Right lobe of liver (tissue), 4 donors: ENCODE measurements at regions not wholly inside any gene's neighbourhood (a gene's known extent, or its start where the extent isn't known, plus 50 kb on each side); places are given as distances from the start of the nearest gene placed in this dataset.
"Not testable (repeated sequence)": the region's sequence is repeated elsewhere in the genome, so short reads cannot be mapped to it uniquely, and the experiment has no call there.

Source experiments
- POLR2A ChIP-seq: fragments of 450-650 bp; IDR thresholded peaks from one replicate; pipeline ENCODE4 v1.6.1; 2017; ENCODE audit warnings: antibody characterized with exemption, mild to moderate bottlenecking
- TF ChIP-seq, protein P1 (sequence below), 4 donors: fragments of 200-600 bp in 3 of 4; fragments of 450-650 bp in 1 of 4; IDR thresholded peaks; one replicate each; pipeline versions ENCODE4 v1.5.1 to v1.8.0; 2016 to 2022; ENCODE audit warnings: antibody characterized with exemption in 4 of 4, mild to moderate bottlenecking in 2 of 4
- donor health status: DM: no; HTN: no; CAD: no.
- donor health status: DM: no; HTN: no; CAD: no.
- donor health status: DM: no; HTN: yes; CAD: no.

DNA sequence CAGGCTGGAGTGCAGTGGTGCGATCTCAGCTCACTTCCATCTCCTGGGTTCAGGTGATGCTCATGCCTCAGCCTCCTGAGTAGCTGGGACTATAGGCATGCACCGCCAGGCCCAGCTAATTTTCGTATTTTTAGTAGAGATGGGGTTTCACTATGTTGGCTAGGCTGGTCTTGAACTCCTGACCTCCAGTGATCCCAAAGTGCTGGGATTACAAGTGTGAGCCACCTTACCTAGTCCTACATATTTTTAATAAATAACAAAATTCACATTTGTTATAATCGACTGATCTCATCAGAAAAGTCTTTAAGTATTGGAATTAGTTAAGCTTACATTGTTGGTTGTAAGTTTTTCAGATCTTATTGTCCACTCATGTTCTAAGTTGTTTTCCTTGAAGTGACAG lies 83.4 kb upstream of the TPTE start:
- TF ChIP-seq, protein P1, sequence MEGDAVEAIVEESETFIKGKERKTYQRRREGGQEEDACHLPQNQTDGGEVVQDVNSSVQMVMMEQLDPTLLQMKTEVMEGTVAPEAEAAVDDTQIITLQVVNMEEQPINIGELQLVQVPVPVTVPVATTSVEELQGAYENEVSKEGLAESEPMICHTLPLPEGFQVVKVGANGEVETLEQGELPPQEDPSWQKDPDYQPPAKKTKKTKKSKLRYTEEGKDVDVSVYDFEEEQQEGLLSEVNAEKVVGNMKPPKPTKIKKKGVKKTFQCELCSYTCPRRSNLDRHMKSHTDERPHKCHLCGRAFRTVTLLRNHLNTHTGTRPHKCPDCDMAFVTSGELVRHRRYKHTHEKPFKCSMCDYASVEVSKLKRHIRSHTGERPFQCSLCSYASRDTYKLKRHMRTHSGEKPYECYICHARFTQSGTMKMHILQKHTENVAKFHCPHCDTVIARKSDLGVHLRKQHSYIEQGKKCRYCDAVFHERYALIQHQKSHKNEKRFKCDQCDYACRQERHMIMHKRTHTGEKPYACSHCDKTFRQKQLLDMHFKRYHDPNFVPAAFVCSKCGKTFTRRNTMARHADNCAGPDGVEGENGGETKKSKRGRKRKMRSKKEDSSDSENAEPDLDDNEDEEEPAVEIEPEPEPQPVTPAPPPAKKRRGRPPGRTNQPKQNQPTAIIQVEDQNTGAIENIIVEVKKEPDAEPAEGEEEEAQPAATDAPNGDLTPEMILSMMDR (IDR thresholded peaks at IDR 0.05), result not testable (repeated sequence)
- not testable (repeated sequence) for TF ChIP-seq POLR2A
